ENCODE measurements at regions not wholly inside any gene's neighbourhood (a gene's known extent, or its start where the extent isn't known, plus 50 kb on each side); places are given as distances from the start of the nearest gene placed in this dataset.

- TF ChIP-seq ZNF671 (CRISPR knock-in tag; IDR thresholded peaks at IDR 0.05): no peak
- TF ChIP-seq NFYB (CRISPR knock-in tag; conservative IDR thresholded peaks at IDR 0.05; ENCODE audit: low read depth): no peak
Measured at GRCh38 chr4:133641191-133641590, 492.1 kb downstream of the PCDH10 start (continued).

DNA sequence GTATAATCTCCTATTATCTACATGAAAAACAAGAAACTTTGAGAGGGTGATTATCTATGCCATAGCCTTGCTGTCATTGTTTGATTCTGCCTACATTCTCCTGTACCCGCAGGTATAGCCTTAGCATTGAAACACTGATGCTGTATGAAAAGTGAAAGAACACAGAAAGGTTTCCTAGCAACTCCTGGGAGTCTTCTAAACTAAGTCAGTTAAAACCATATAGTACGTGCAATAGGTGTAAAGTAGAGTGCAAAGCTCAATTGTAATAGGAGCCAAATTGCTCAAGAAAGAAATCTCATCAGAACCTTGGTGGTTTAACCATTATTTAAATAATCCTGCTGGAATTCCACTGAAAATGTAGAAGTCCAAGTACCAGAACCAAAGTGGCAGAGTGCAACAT is 489.7 kb downstream of the PCDH10 start:
- CTCF ChIA-PET: no interaction called here
- no peaks in the 10 kb centered on the region for H3K27me3 Mint-ChIP-seq (ENCODE audit: low read depth)
- H3K9me3 Mint-ChIP-seq: peaks cover 11% of the 10 kb centered on the region
- POLR2A ChIA-PET: no interaction called here
- no peak for ATAC-seq
- H3K4me1 Mint-ChIP-seq: peaks cover 25% of the 10 kb centered on the region
- H3K27ac Mint-ChIP-seq: no peak overlapping the region
- H3K36me3 Mint-ChIP-seq: 0 out of 2 replicates have a peak, but pooled peaks cover 4% of the 10 kb centered on the region
- no peak overlapping the region for H3K4me3 Mint-ChIP-seq
- DNase-seq (ENCODE audit: low spot score): no peak
- no peak for TF ChIP-seq FOXK1 (CRISPR knock-in tag; IDR thresholded peaks at IDR 0.05)
- no peak for TF ChIP-seq FOXP1 (CRISPR knock-in tag; IDR thresholded peaks at IDR 0.05; ENCODE audit: borderline replicate concordance)
- no peak for TF ChIP-seq NFE2L1 (CRISPR knock-in tag; IDR thresholded peaks at IDR 0.05)

- Mint-ChIP-seq H3K36me3 (0 out of 2 replicates have a peak, but pooled peaks cover 4% of the 10 kb centered on the region), H3K4me3 (no peak overlapping the region), H3K27ac (no peak overlapping the region), H3K27me3 (ENCODE audit: low read depth) (no peaks in the 10 kb centered on the region), H3K9me3 (peaks cover 11% of the 10 kb centered on the region), H3K4me1 (peaks cover 12% of the 10 kb centered on the region)
- ChIA-PET CTCF (no interaction called here), POLR2A (no interaction called here)
- TF ChIP-seq JUN (CRISPR knock-in tag; IDR thresholded peaks at IDR 0.05) (no peak), RORB (CRISPR knock-in tag; IDR thresholded peaks at IDR 0.05) (no peak), ZNF396 (CRISPR knock-in tag; IDR thresholded peaks at IDR 0.05; ENCODE audit: borderline replicate concordance) (no peak), NFATC4 (CRISPR knock-in tag; IDR thresholded peaks at IDR 0.05) (no peak), EMX1 (CRISPR knock-in tag; IDR thresholded peaks at IDR 0.05) (no peak), IRF2 (CRISPR knock-in tag; IDR thresholded peaks at IDR 0.05; ENCODE audit: borderline replicate concordance, low read depth) (no peak), NFE2L1 (CRISPR knock-in tag; IDR thresholded peaks at IDR 0.05) (no peak)
- no peak for DNase-seq (ENCODE audit: low spot score)
- no peak for ATAC-seq
Measured at GRCh38 chr4:133637161-133637560, 488.1 kb downstream of the PCDH10 start.

DNA sequence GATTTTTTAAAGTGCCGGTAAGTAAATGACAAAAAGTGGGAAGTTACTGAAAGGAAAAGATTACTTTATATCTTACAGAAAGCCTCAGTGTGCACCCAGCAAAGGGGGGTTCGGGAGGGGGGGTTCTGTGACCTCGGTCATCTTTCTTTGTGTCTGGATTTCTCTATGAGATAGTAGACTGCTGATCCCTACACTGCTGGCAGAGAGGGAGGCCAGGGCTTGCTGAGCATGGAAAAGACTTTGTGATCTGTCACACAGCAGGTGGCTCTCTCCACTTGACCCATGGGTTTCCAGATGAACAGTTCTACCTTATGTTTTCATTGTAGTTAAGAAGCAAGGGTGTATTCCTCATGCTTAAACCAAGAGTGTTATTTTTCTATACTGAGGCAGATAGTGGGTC is 475.6 kb downstream of the PCDH10 start:
- POLR2A ChIA-PET: no interaction called here
- Mint-ChIP-seq H3K27ac (peak overlapping the region; percentile 85), H3K36me3 (peaks cover 7% of the 10 kb centered on the region; the same call in 1 of the 2 replicates), H3K27me3 (ENCODE audit: low read depth) (no peaks in the 10 kb centered on the region), H3K4me1 (peaks cover 30% of the 10 kb centered on the region), H3K9me3 (peaks cover 3% of the 10 kb centered on the region; the same call in 1 of the 2 replicates), H3K4me3 (peak overlapping the region; percentile 18; the same call in 1 of the 2 replicates)
- no peak for TF ChIP-seq ZNF219 (CRISPR knock-in tag; IDR thresholded peaks at IDR 0.05; ENCODE audit: borderline replicate concordance)
- TF ChIP-seq ELF4 (CRISPR knock-in tag; IDR thresholded peaks at IDR 0.05; ENCODE audit: low read depth): no peak
- TF ChIP-seq TP53 (CRISPR knock-in tag; IDR thresholded peaks at IDR 0.05): no peak
- TF ChIP-seq GRHL2 (CRISPR knock-in tag; IDR thresholded peaks at IDR 0.05; ENCODE audit: insufficient replicate concordance, severe bottlenecking): no peak
- no peak for TF ChIP-seq NFATC4 (CRISPR knock-in tag; IDR thresholded peaks at IDR 0.05)
- no peak for TF ChIP-seq CREM (CRISPR knock-in tag; IDR thresholded peaks at IDR 0.05)
- no peak for TF ChIP-seq ZBTB21 (CRISPR knock-in tag; IDR thresholded peaks at IDR 0.05; ENCODE audit: borderline replicate concordance)
- no peak for TF ChIP-seq ZNF396 (CRISPR knock-in tag; IDR thresholded peaks at IDR 0.05; ENCODE audit: borderline replicate concordance)
- no peak for TF ChIP-seq CREB1 (CRISPR knock-in tag; IDR thresholded peaks at IDR 0.05)
- no peak for TF ChIP-seq RELA (CRISPR knock-in tag; IDR thresholded peaks at IDR 0.05; ENCODE audit: borderline replicate concordance)
- TF ChIP-seq, protein P1, sequence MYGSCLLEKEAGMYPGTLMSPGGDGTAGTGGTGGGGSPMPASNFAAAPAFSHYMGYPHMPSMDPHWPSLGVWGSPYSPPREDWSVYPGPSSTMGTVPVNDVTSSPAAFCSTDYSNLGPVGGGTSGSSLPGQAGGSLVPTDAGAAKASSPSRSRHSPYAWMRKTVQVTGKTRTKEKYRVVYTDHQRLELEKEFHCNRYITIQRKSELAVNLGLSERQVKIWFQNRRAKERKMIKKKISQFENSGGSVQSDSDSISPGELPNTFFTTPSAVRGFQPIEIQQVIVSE (CRISPR knock-in tag; IDR thresholded peaks at IDR 0.05; ENCODE audit: borderline replicate concordance): no peak
- TF ChIP-seq NR3C1 (CRISPR knock-in tag; conservative IDR thresholded peaks at IDR 0.05; ENCODE audit: low read depth): no peak
- no peak for TF ChIP-seq ZNF532 (CRISPR knock-in tag; IDR thresholded peaks at IDR 0.05; ENCODE audit: borderline replicate concordance)
- ATAC-seq (peak; percentile 84), DNase-seq (ENCODE audit: low spot score) (peak; percentile 32)
- CTCF ChIA-PET: no interaction called here

All from WTC11 (cell line).